ENCODE measurements at regions not wholly inside any gene's neighbourhood (a gene's known extent, or its start where the extent isn't known, plus 50 kb on each side); places are given as distances from the start of the nearest gene placed in this dataset.

GRCh38 chr3:67302489-67302888 lies 304.4 kb downstream of the KBTBD8 start (continued):
- no peak for TF ChIP-seq ATF3 (IDR thresholded peaks at IDR 0.05)
- no peak for TF ChIP-seq JUND (IDR thresholded peaks at IDR 0.05)
- no peak for TF ChIP-seq GABPA (IDR thresholded peaks at IDR 0.05 in 1 of 2, conservative IDR thresholded peaks at IDR 0.05 in 1 of 2)
- no peak for TF ChIP-seq SP1 (IDR thresholded peaks at IDR 0.05)
- no peak for TF ChIP-seq HNF4A (conservative IDR thresholded peaks at IDR 0.05)
- TF ChIP-seq, protein P1, sequence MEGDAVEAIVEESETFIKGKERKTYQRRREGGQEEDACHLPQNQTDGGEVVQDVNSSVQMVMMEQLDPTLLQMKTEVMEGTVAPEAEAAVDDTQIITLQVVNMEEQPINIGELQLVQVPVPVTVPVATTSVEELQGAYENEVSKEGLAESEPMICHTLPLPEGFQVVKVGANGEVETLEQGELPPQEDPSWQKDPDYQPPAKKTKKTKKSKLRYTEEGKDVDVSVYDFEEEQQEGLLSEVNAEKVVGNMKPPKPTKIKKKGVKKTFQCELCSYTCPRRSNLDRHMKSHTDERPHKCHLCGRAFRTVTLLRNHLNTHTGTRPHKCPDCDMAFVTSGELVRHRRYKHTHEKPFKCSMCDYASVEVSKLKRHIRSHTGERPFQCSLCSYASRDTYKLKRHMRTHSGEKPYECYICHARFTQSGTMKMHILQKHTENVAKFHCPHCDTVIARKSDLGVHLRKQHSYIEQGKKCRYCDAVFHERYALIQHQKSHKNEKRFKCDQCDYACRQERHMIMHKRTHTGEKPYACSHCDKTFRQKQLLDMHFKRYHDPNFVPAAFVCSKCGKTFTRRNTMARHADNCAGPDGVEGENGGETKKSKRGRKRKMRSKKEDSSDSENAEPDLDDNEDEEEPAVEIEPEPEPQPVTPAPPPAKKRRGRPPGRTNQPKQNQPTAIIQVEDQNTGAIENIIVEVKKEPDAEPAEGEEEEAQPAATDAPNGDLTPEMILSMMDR (IDR thresholded peaks at IDR 0.05; ENCODE audit: low read depth, low read length, missing input control), result no peak
- no peak for TF ChIP-seq FOXA1 (IDR thresholded peaks at IDR 0.05)
- no peak for TF ChIP-seq FOXA2 (IDR thresholded peaks at IDR 0.05)
- TF ChIP-seq RAD21 (IDR thresholded peaks at IDR 0.05), result no peak

- Histone ChIP-seq H3K27me3 (ENCODE audit: control insufficient read depth in 4 of 4, insufficient read depth in 4 of 4, low read length in 3 of 4) (no peaks in the 10 kb centered on the region), H3K27ac (ENCODE audit: low read depth in 1 of 2, low read length in 2 of 2) (no peak overlapping the region), H3K4me1 (ENCODE audit: control insufficient read depth in 4 of 4, insufficient read depth in 4 of 4, low read length in 3 of 4) (no peaks in the 10 kb centered on the region), H3K9ac (ENCODE audit: low read depth in 1 of 2, low read length in 2 of 2) (no peak overlapping the region), H3K9me3 (ENCODE audit: control insufficient read depth in 4 of 4, low read length in 3 of 4) (no peaks in the 10 kb centered on the region), H3K36me3 (ENCODE audit: control insufficient read depth in 4 of 4, insufficient read depth in 3 of 4, low read depth in 1 of 4, low read length in 3 of 4) (no peaks in the 10 kb centered on the region), H3K4me3 (ENCODE audit: low read depth in 1 of 3, low read length in 3 of 3) (no peak overlapping the region)
- no peak for TF ChIP-seq FOXA1 (IDR thresholded peaks at IDR 0.05)
- TF ChIP-seq RAD21 (IDR thresholded peaks at IDR 0.05), result no peak
- no peak for TF ChIP-seq YY1 (IDR thresholded peaks at IDR 0.05)
- no peak for TF ChIP-seq TAF1 (conservative IDR thresholded peaks at IDR 0.05)
- no peak for TF ChIP-seq REST (IDR thresholded peaks at IDR 0.05)
- no peak for TF ChIP-seq MAX (IDR thresholded peaks at IDR 0.05)
- 83% methylated on average over 2 of the region's 2 CpGs for WGBS
- DNase-seq (ENCODE audit: low spot score), result no peak
Measured at GRCh38 chr3:67305160-67305559, 307.1 kb downstream of the KBTBD8 start.

DNA sequence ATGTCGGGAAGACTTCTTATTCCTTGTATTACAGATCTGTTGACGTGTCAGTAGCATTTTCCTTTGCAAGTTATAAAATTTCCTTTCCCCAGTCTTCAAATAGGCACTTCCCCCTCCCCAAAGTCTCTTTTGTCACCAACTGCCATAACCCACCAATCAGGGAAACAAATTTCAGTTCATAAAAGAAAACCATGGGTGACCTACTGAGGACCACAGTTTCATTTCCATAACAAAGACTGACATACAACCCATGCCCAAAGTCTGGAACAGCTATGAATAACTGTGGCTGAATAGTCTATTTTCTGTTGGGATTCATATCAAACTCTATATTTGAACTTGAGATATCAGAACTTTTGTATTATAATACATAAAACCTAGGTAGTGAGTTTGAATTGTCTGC lies 307.8 kb downstream of the KBTBD8 start:
- 88% methylated on average over 2 of the region's 2 CpGs for WGBS
- Histone ChIP-seq H3K4me3 (ENCODE audit: low read depth in 1 of 3, low read length in 3 of 3) (no peak overlapping the region), H3K27me3 (ENCODE audit: control insufficient read depth in 4 of 4, insufficient read depth in 4 of 4, low read length in 3 of 4) (no peaks in the 10 kb centered on the region), H3K27ac (ENCODE audit: low read depth in 1 of 2, low read length in 2 of 2) (no peak overlapping the region), H3K36me3 (ENCODE audit: control insufficient read depth in 4 of 4, insufficient read depth in 3 of 4, low read depth in 1 of 4, low read length in 3 of 4) (no peaks in the 10 kb centered on the region), H3K9ac (ENCODE audit: low read depth in 1 of 2, low read length in 2 of 2) (no peak overlapping the region), H3K9me3 (ENCODE audit: control insufficient read depth in 4 of 4, low read length in 3 of 4) (no peaks in the 10 kb centered on the region), H3K4me1 (ENCODE audit: control insufficient read depth in 4 of 4, insufficient read depth in 4 of 4, low read length in 3 of 4) (no peaks in the 10 kb centered on the region)
- DNase-seq (ENCODE audit: low spot score), result no peak
- no peak for TF ChIP-seq RXRA (IDR thresholded peaks at IDR 0.05)
- TF ChIP-seq SP1 (IDR thresholded peaks at IDR 0.05), result no peak
- no peak for TF ChIP-seq FOXA2 (IDR thresholded peaks at IDR 0.05)
- no peak for TF ChIP-seq TAF1 (conservative IDR thresholded peaks at IDR 0.05)
- TF ChIP-seq HNF4G (IDR thresholded peaks at IDR 0.05), result no peak
- no peak for TF ChIP-seq REST (IDR thresholded peaks at IDR 0.05)
- no peak for TF ChIP-seq RAD21 (IDR thresholded peaks at IDR 0.05)
- TF ChIP-seq FOXA1 (IDR thresholded peaks at IDR 0.05), result no peak
- no peak for TF ChIP-seq GABPA (IDR thresholded peaks at IDR 0.05 in 1 of 2, conservative IDR thresholded peaks at IDR 0.05 in 1 of 2)
- no peak for TF ChIP-seq YY1 (IDR thresholded peaks at IDR 0.05)
- TF ChIP-seq ATF3 (IDR thresholded peaks at IDR 0.05), result no peak
- TF ChIP-seq, protein P1 (IDR thresholded peaks at IDR 0.05; ENCODE audit: low read depth, low read length, missing input control), result no peak
- no peak for TF ChIP-seq HNF4A (conservative IDR thresholded peaks at IDR 0.05)
